CD4-positive, alpha-beta T cell treated with Interleukin-21 for 1 hour (primary cell): ENCODE measurements at regions not wholly inside any gene's neighbourhood (a gene's known extent, or its start where the extent isn't known, plus 50 kb on each side); places are given as distances from the start of the nearest gene placed in this dataset.
"Not testable (repeated sequence)": the region's sequence is repeated elsewhere in the genome, so short reads cannot be mapped to it uniquely, and the experiment has no call there.

ENCODE experiments used
- DNase-seq: peaks from one replicate; pipeline ENCODE4 v3.0.0-alpha.2; 2020

GRCh38 chr10:17538941-17539340 lies 78.2 kb downstream of the HACD1 start:
- DNase-seq = no peak

- DNase-seq = no peak
Observed at GRCh38 chr10:17537281-17537680, 79.9 kb downstream of the HACD1 start.

GRCh38 chr10:17536221-17536620 lies 81.0 kb downstream of the HACD1 start:
- no peak for DNase-seq

GRCh38 chr10:17533731-17534130 lies 79.3 kb upstream of the ST8SIA6 start:
- no peak for DNase-seq

- no peak for DNase-seq
Observed at GRCh38 chr10:17528306-17528862, 74.0 kb upstream of the ST8SIA6 start.

GRCh38 chr10:17527514-17528146 lies 73.2 kb upstream of the ST8SIA6 start:
- DNase-seq = no peak

GRCh38 chr10:17526571-17526970 lies 72.2 kb upstream of the ST8SIA6 start:
- DNase-seq = not testable (repeated sequence)

- no peak for DNase-seq
Observed at GRCh38 chr10:17523917-17524316, 69.5 kb upstream of the ST8SIA6 start.

- no peak for DNase-seq
Observed at GRCh38 chr10:17523246-17523753, 68.9 kb upstream of the ST8SIA6 start.

GRCh38 chr10:17522269-17522668 lies 67.9 kb upstream of the ST8SIA6 start:
- DNase-seq = not testable (repeated sequence)

GRCh38 chr10:17519457-17519856 lies 65.1 kb upstream of the ST8SIA6 start:
- no peak for DNase-seq

- DNase-seq = no peak
Observed at GRCh38 chr10:17518338-17518737, 63.9 kb upstream of the ST8SIA6 start.

- no peak for DNase-seq
Observed at GRCh38 chr10:17516376-17516775, 62.0 kb upstream of the ST8SIA6 start.

- no peak for DNase-seq
Observed at GRCh38 chr10:17512341-17513001, 58.1 kb upstream of the ST8SIA6 start.

- DNase-seq = peak; percentile 43
Observed at GRCh38 chr10:17510242-17510908, 56.0 kb upstream of the ST8SIA6 start.

GRCh38 chr10:17507538-17507937 lies 53.1 kb upstream of the ST8SIA6 start:
- DNase-seq = no peak

- DNase-seq = peak; percentile 17
Observed at GRCh38 chr10:17506856-17507471, 52.6 kb upstream of the ST8SIA6 start.

GRCh38 chr10:17506390-17506789 lies 52.0 kb upstream of the ST8SIA6 start:
- peak; percentile 19 for DNase-seq

- no peak for DNase-seq
Observed at GRCh38 chr10:17504547-17505245, 50.3 kb upstream of the ST8SIA6 start.
